ENCODE measurements at regions not wholly inside any gene's neighbourhood (a gene's known extent, or its start where the extent isn't known, plus 50 kb on each side); places are given as distances from the start of the nearest gene placed in this dataset.

- FAIRE-seq (no peak), DNase-seq (ENCODE audit: extremely low read depth in 1 of 4, low spot score in 3 of 4) (no peak), ATAC-seq (no peak)
- Histone ChIP-seq H3K27ac (ENCODE audit: extremely low read depth, low read depth, low read length) (no peak overlapping the region), H3K79me2 (ENCODE audit: control insufficient read depth, insufficient read depth, low read length) (no peaks in the 10 kb centered on the region), H3K9ac (ENCODE audit: insufficient read depth in 1 of 2, low read depth in 2 of 2, low read length in 2 of 2) (no peak overlapping the region), H3K9me1 (ENCODE audit: control insufficient read depth, insufficient read depth, low read length) (no peaks in the 10 kb centered on the region), H4K20me1 (replicated peaks; ENCODE audit: control insufficient read depth, insufficient read depth, low read length) (no peaks in the 10 kb centered on the region), H3K27me3 (ENCODE audit: control insufficient read depth in 2 of 2, insufficient read depth in 2 of 2, low read length in 2 of 2) (no peaks in the 10 kb centered on the region), H3K4me1 (replicated peaks in 1 of 2; ENCODE audit: control insufficient read depth in 2 of 2, insufficient read depth in 2 of 2, low read length in 2 of 2) (no peaks in the 10 kb centered on the region), H3K9me3 (replicated peaks; ENCODE audit: control insufficient read depth, insufficient read depth, low read depth, low read length) (no peaks in the 10 kb centered on the region), H2AFZ (ENCODE audit: low read depth, low read length) (no peak overlapping the region), H3K4me2 (ENCODE audit: insufficient read depth, low read length) (no peak overlapping the region), H3K36me3 (ENCODE audit: control insufficient read depth, insufficient read depth, low read length) (no peaks in the 10 kb centered on the region), H3K4me3 (no peak overlapping the region)
- in situ Hi-C loops (cut with MboI) = no loop called here
- CTCF ChIA-PET (ENCODE audit: low intra/inter-chr PET ratio) = no interaction called here
- TF ChIP-seq KAT8 (IDR thresholded peaks at IDR 0.05; ENCODE audit: low read depth) (no peak), SMARCC2 (IDR thresholded peaks at IDR 0.05; ENCODE audit: low read depth) (no peak), ZNF717 (CRISPR knock-in tag; IDR thresholded peaks at IDR 0.05) (no peak), CUX1 (CRISPR knock-in tag; IDR thresholded peaks at IDR 0.05) (no peak), RBM14 (IDR thresholded peaks at IDR 0.05; ENCODE audit: borderline replicate concordance, insufficient read depth, low read depth, low read length) (no peak), ASH1L (IDR thresholded peaks at IDR 0.05; ENCODE audit: borderline replicate concordance, low read depth, partially characterized antibody) (no peak)
- 0% methylated on average over 3 of the region's 3 CpGs for WGBS (ENCODE audit: insufficient coverage, low coverage, missing lambda C conversion rate)
- BruUV-seq (replicated peaks) = no TSS peak
- POLR2A ChIA-PET = no interaction called here
- intact Hi-C loops (cut with micrococcal nuclease) = no loop called here
These were observed 87.4 kb downstream of the GJA1 start for GRCh38 chr6:121522771-121523386.

All from K562 (cell line).